ENCODE measurements at regions not wholly inside any gene's neighbourhood (a gene's known extent, or its start where the extent isn't known, plus 50 kb on each side); places are given as distances from the start of the nearest gene placed in this dataset.

DNA sequence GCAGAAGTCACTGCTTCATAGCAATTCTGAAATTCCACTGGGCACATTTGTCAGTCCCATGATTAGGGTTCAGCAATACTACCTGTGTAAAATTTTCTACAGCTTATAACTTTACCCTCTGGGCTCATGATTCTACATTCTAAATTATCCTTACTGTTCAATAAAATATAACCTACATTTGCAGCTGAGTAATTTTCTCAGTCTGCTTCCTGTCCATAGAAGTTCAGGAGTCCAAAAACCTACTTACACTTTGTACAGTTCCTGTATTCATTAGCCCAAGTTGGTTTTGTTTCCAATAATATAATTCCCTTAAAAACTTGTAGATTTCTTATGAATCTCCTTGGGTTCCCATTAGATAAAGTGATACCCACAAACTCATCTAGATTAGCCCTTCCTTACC lies 295.3 kb downstream of the SP3 start:
- Histone ChIP-seq H3K27ac (ENCODE audit: low read length) (no peak overlapping the region), H3K9me2 (replicated peaks; ENCODE audit: insufficient read depth, low read length) (no peaks in the 10 kb centered on the region), H3K4me2 (ENCODE audit: low read depth, low read length, poor library complexity, severe bottlenecking) (no peak overlapping the region), H3K4me3 (ENCODE audit: low read length) (no peak overlapping the region), H3K79me2 (ENCODE audit: low read length) (no peaks in the 10 kb centered on the region), H3K27me3 (ENCODE audit: low read length) (no peaks in the 10 kb centered on the region; the same call in 1 of the 2 replicates), H3K9me3 (ENCODE audit: low read length) (no peaks in the 10 kb centered on the region), H3K36me3 (ENCODE audit: insufficient read depth, low read length) (no peaks in the 10 kb centered on the region), H3K4me1 (ENCODE audit: low read length) (no peaks in the 10 kb centered on the region), H2AFZ (ENCODE audit: low read length) (no peak overlapping the region), H4K20me1 (ENCODE audit: insufficient read depth, low read depth, low read length) (no peaks in the 10 kb centered on the region), H3K9ac (ENCODE audit: low read length) (no peak overlapping the region)
- no peak for DNase-seq

DNA sequence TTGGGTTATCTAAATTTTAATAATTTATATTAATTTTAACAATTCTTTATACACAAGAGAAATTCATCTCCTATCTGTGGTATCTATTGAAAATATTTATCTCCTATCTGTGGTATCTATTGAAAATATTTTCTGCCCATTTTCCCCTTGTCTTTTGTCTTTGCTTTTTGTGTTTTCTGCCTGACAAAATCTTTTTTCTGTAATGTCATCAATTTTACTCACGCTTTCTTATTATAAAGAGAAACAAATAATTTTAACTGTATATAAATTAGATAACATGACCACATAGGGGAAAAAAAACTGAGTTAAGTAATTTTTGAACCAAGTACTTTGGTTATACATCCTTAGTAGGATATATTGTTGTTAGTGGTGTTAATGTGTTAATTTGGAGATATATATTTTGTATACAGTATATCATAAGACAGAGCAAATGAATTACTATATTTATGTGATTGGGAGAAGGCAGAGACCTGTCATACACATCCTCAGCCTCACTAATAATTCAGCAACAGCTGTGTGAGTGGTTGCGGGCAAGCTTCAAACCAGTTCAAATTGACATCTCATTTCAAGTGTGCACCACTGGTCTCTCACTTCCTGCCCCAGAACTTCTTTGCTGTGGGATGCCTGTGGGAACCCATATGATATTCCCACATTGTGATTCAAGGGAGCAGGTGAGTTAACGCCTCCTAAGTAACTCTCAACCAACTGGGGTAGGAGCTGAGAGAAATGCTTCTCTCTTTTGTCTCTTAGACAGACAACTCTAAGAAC lies 292.4 kb downstream of the SP3 start:
- Histone ChIP-seq H3K4me3 (ENCODE audit: low read length) (no peak overlapping the region), H2AFZ (ENCODE audit: low read length) (no peak overlapping the region), H3K9me2 (replicated peaks; ENCODE audit: insufficient read depth, low read length) (no peaks in the 10 kb centered on the region), H3K4me2 (ENCODE audit: low read depth, low read length, poor library complexity, severe bottlenecking) (no peak overlapping the region), H3K4me1 (ENCODE audit: low read length) (no peaks in the 10 kb centered on the region), H4K20me1 (ENCODE audit: insufficient read depth, low read depth, low read length) (no peaks in the 10 kb centered on the region), H3K27me3 (ENCODE audit: low read length) (no peaks in the 10 kb centered on the region), H3K27ac (ENCODE audit: low read length) (no peak overlapping the region), H3K9ac (ENCODE audit: low read length) (no peak overlapping the region), H3K79me2 (ENCODE audit: low read length) (no peaks in the 10 kb centered on the region), H3K9me3 (ENCODE audit: low read length) (no peaks in the 10 kb centered on the region), H3K36me3 (ENCODE audit: insufficient read depth, low read length) (no peaks in the 10 kb centered on the region)
- DNase-seq: no peak

DNA sequence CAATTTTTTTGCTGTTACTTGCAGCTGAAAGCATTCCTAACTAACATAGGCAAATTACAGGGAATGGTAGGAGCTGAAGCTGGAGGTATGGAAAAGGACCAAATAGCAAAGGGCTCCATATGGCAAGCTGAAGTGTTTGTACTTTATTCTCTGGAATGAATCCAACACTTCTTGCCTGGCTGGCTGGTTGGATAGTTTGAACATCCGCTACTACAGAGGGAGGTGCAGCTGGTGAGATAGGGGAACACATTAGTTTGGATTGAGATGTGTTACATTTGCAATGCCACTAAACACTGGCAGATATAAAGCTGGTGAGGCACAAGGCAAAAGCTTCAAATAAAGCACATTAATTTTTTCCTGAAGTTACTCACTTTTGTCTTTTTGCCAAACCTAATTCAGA lies 291.5 kb downstream of the SP3 start:
- Histone ChIP-seq H3K4me3 (ENCODE audit: low read length) (no peak overlapping the region), H3K4me2 (ENCODE audit: low read depth, low read length, poor library complexity, severe bottlenecking) (no peak overlapping the region), H3K9me2 (replicated peaks; ENCODE audit: insufficient read depth, low read length) (no peaks in the 10 kb centered on the region), H3K27ac (ENCODE audit: low read length) (no peak overlapping the region), H4K20me1 (ENCODE audit: insufficient read depth, low read depth, low read length) (no peaks in the 10 kb centered on the region), H3K4me1 (ENCODE audit: low read length) (no peaks in the 10 kb centered on the region), H3K9me3 (ENCODE audit: low read length) (no peaks in the 10 kb centered on the region), H3K79me2 (ENCODE audit: low read length) (no peaks in the 10 kb centered on the region), H3K36me3 (ENCODE audit: insufficient read depth, low read length) (no peaks in the 10 kb centered on the region), H3K9ac (ENCODE audit: low read length) (no peak overlapping the region), H3K27me3 (ENCODE audit: low read length) (no peaks in the 10 kb centered on the region), H2AFZ (ENCODE audit: low read length) (no peak overlapping the region)
- no peak for DNase-seq

DNA sequence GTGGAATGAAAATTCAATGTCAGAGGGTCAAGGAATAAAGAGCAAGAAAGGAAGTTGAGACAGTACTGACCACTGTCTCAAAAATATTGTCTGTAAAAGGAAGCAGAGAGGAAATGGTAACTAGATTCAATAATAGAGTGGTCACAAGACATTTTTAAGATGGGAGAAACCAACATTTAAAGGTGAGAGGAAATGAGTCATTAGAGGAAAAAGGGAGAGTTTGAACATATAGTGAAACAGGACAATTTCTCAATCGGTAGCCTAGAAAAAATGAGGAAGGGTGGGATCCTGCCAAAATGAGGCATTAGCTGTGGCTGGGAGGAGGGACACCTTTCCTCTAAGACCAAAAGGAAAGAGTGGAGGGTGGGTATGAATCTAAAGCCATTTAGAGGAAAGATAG lies 288.5 kb downstream of the SP3 start:
- H3K27ac ChIP-seq (ENCODE audit: low read length): no peak overlapping the region
- H2AFZ ChIP-seq (ENCODE audit: low read length): no peak overlapping the region
- no peaks in the 10 kb centered on the region for H3K79me2 ChIP-seq (ENCODE audit: low read length)
- H3K4me3 ChIP-seq (ENCODE audit: low read length): no peak overlapping the region
- no peaks in the 10 kb centered on the region for H4K20me1 ChIP-seq (ENCODE audit: insufficient read depth, low read depth, low read length)
- H3K9me2 ChIP-seq (replicated peaks; ENCODE audit: insufficient read depth, low read length): no peaks in the 10 kb centered on the region
- no peaks in the 10 kb centered on the region for H3K4me1 ChIP-seq (ENCODE audit: low read length)
- H3K9me3 ChIP-seq (ENCODE audit: low read length): no peaks in the 10 kb centered on the region
- no peak overlapping the region for H3K9ac ChIP-seq (ENCODE audit: low read length)
- no peaks in the 10 kb centered on the region for H3K27me3 ChIP-seq (ENCODE audit: low read length)
- no peaks in the 10 kb centered on the region for H3K36me3 ChIP-seq (ENCODE audit: insufficient read depth, low read length)
- DNase-seq: no peak
- H3K4me2 ChIP-seq (ENCODE audit: low read depth, low read length, poor library complexity, severe bottlenecking): no peak overlapping the region

DNA sequence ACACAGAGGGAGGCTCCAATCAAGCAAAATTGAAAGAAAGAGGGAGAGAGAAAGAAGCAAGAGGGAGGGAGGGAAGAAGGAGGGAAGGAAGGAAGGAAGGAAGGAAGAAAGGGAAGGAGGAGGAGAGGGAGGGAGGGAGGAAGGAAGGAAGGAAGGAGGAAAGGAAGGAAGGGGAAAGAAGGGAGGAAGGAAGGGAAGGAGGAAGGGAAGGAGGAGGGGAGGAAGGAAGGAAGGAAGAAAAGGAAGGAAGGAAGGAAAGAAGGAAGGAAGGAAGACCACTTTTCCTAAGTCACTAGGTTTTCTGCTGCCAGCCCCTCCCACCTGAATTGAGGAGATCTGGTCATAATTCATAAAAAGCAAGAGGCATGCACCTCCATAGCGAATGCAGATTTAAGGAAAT lies 287.0 kb downstream of the SP3 start:
- no peak overlapping the region for H3K4me3 ChIP-seq (ENCODE audit: low read length)
- no peak overlapping the region for H3K4me2 ChIP-seq (ENCODE audit: low read depth, low read length, poor library complexity, severe bottlenecking)
- DNase-seq: no peak
- H3K27me3 ChIP-seq (ENCODE audit: low read length): no peaks in the 10 kb centered on the region
- H3K9ac ChIP-seq (ENCODE audit: low read length): no peak overlapping the region
- no peaks in the 10 kb centered on the region for H3K9me2 ChIP-seq (replicated peaks; ENCODE audit: insufficient read depth, low read length)
- no peaks in the 10 kb centered on the region for H3K36me3 ChIP-seq (ENCODE audit: insufficient read depth, low read length)
- no peaks in the 10 kb centered on the region for H3K4me1 ChIP-seq (ENCODE audit: low read length)
- H4K20me1 ChIP-seq (ENCODE audit: insufficient read depth, low read depth, low read length): no peaks in the 10 kb centered on the region
- no peaks in the 10 kb centered on the region for H3K79me2 ChIP-seq (ENCODE audit: low read length)
- no peaks in the 10 kb centered on the region for H3K9me3 ChIP-seq (ENCODE audit: low read length)
- no peak overlapping the region for H3K27ac ChIP-seq (ENCODE audit: low read length)
- H2AFZ ChIP-seq (ENCODE audit: low read length): no peak overlapping the region

DNA sequence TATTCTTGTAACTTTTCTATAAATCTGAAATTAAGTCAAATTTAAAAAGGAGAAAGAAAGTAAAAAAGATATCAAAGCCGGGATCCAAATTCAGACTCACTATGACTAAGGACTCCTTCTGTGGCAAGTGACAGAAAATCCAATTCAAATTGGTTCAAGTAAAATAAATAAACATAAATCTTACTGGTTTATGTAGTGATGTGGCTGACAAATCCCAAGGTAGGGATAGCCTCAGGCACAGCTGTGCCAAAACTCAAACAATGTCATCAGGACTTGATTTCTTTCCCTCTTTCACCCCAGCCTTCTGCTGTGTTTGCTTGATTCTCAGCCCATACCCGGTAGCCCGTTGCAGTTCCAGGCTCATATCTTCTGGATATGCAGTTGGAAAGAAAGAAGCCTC lies 284.6 kb downstream of the SP3 start:
- no peaks in the 10 kb centered on the region for H4K20me1 ChIP-seq (ENCODE audit: insufficient read depth, low read depth, low read length)
- no peaks in the 10 kb centered on the region for H3K79me2 ChIP-seq (ENCODE audit: low read length)
- H3K4me3 ChIP-seq (ENCODE audit: low read length): no peak overlapping the region
- no peak overlapping the region for H3K4me2 ChIP-seq (ENCODE audit: low read depth, low read length, poor library complexity, severe bottlenecking)
- DNase-seq: no peak
- no peak overlapping the region for H2AFZ ChIP-seq (ENCODE audit: low read length)
- no peaks in the 10 kb centered on the region for H3K9me3 ChIP-seq (ENCODE audit: low read length)
- no peaks in the 10 kb centered on the region for H3K9me2 ChIP-seq (replicated peaks; ENCODE audit: insufficient read depth, low read length)
- H3K9ac ChIP-seq (ENCODE audit: low read length): no peak overlapping the region
- H3K36me3 ChIP-seq (ENCODE audit: insufficient read depth, low read length): no peaks in the 10 kb centered on the region
- H3K27ac ChIP-seq (ENCODE audit: low read length): no peak overlapping the region
- no peaks in the 10 kb centered on the region for H3K27me3 ChIP-seq (ENCODE audit: low read length)
- H3K4me1 ChIP-seq (ENCODE audit: low read length): no peaks in the 10 kb centered on the region

DNA sequence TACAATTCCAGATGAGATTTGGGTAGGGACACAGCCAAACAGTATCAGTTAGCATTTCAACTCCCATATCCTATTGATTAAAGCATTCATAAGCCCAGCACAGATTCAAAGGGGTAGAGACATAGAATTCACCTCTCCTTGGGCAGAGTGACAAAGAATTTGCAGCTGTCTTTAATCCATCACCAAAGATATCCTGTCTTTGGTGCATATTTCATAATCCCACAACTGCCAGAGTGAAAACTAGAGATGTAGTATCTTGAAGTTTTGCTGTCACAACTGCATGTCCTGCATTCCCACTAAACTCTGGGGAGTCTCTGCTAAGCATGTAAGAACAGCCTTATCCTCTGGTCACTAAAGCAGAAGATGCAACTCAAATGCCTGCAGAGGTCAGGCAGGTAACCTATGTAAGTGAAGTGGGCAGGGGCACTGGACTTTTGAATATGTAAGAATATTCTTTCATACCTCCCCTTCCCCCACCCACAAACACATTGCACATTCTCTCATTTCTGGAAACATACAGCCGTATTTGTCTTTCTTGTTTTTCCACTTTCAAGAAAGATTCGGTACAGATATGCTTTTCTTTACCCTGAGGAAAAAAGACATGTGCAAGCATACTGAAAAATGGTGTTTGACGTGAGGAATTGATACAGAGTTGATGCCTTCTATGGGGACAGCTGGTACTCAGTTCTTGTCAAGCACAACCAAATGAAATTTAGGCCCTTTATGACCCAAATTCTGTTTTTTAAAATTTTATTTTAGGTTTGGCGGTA lies 283.1 kb downstream of the SP3 start:
- H3K9me2 ChIP-seq (replicated peaks; ENCODE audit: insufficient read depth, low read length): no peaks in the 10 kb centered on the region
- H2AFZ ChIP-seq (ENCODE audit: low read length): no peak overlapping the region
- H3K4me2 ChIP-seq (ENCODE audit: low read depth, low read length, poor library complexity, severe bottlenecking): no peak overlapping the region
- H4K20me1 ChIP-seq (ENCODE audit: insufficient read depth, low read depth, low read length): no peaks in the 10 kb centered on the region
- H3K79me2 ChIP-seq (ENCODE audit: low read length): no peaks in the 10 kb centered on the region
- H3K27ac ChIP-seq (ENCODE audit: low read length): no peak overlapping the region
- H3K9ac ChIP-seq (ENCODE audit: low read length): no peak overlapping the region
- H3K27me3 ChIP-seq (ENCODE audit: low read length): no peaks in the 10 kb centered on the region
- no peaks in the 10 kb centered on the region for H3K9me3 ChIP-seq (ENCODE audit: low read length)
- H3K4me3 ChIP-seq (ENCODE audit: low read length): no peak overlapping the region
- no peaks in the 10 kb centered on the region for H3K4me1 ChIP-seq (ENCODE audit: low read length)
- H3K36me3 ChIP-seq (ENCODE audit: insufficient read depth, low read length): no peaks in the 10 kb centered on the region
- no peak for DNase-seq

DNA sequence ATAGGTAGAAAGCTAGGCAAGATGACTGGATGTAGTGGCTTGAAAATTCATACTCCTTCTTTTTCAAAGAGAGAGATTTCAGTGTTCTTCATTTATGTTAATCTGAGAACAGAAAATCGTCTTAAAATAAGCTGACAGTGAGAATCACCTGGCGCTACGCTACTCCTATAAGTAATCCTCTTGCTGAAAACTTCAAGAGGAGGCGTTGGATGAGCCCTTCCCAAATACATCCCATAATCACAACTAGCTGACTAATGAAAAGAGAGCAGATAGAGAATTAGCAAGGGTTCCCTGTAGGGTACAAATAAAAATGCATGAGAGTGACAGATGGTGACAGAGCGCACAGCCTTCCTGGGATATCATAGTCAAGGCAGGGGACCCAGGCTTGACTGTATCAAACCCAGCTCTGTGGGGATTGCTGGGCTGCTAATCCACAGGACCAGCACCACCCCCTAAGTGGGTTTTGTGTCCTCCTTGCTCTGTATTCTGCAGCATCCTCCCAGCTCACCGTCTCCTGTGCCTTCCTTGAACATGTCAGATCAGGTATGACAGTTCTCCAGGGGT lies 280.2 kb downstream of the SP3 start:
- Histone ChIP-seq H3K4me2 (ENCODE audit: low read depth, low read length, poor library complexity, severe bottlenecking) (no peak overlapping the region), H3K9me2 (replicated peaks; ENCODE audit: insufficient read depth, low read length) (no peaks in the 10 kb centered on the region), H3K4me3 (ENCODE audit: low read length) (no peak overlapping the region), H3K27ac (ENCODE audit: low read length) (no peak overlapping the region), H4K20me1 (ENCODE audit: insufficient read depth, low read depth, low read length) (no peaks in the 10 kb centered on the region), H3K79me2 (ENCODE audit: low read length) (no peaks in the 10 kb centered on the region), H3K9ac (ENCODE audit: low read length) (no peak overlapping the region), H3K9me3 (ENCODE audit: low read length) (no peaks in the 10 kb centered on the region), H2AFZ (ENCODE audit: low read length) (no peak overlapping the region), H3K4me1 (ENCODE audit: low read length) (no peaks in the 10 kb centered on the region), H3K36me3 (ENCODE audit: insufficient read depth, low read length) (no peaks in the 10 kb centered on the region), H3K27me3 (ENCODE audit: low read length) (no peaks in the 10 kb centered on the region)
- DNase-seq: no peak

All from Karpas-422 (cell line).